ENCODE measurements at regions not wholly inside any gene's neighbourhood (a gene's known extent, or its start where the extent isn't known, plus 50 kb on each side); places are given as distances from the start of the nearest gene placed in this dataset.
"Not testable (repeated sequence)": the region's sequence is repeated elsewhere in the genome, so short reads cannot be mapped to it uniquely, and the experiment has no call there.

GRCh38 chrX:42290608-42291007 is 367.3 kb upstream of the CASK start:
- POLR2A ChIA-PET = no interaction called here

GRCh38 chrX:42289492-42290385 is 366.4 kb upstream of the CASK start:
- no peaks in the 10 kb centered on the region for H3K36me3 ChIP-seq (ENCODE audit: insufficient read depth, low read length)
- H3K4me1 Mint-ChIP-seq = peaks cover 9 to 16% (median 15%) of the 10 kb centered on the region in 3 donors
- no peaks in the 10 kb centered on the region for H3K4me1 ChIP-seq (ENCODE audit: insufficient read depth, low read length)
- DNase-seq = no peak
- no peaks in the 10 kb centered on the region for H3K27me3 Mint-ChIP-seq
- no peak overlapping the region for H3K4me3 Mint-ChIP-seq
- no peaks in the 10 kb centered on the region for H3K36me3 Mint-ChIP-seq
- no peaks in the 10 kb centered on the region for H3K9me3 Mint-ChIP-seq
- H3K27ac Mint-ChIP-seq = peak overlapping the region in 1 of 8 donors; percentile 51
- no peak overlapping the region for H3K4me3 ChIP-seq (ENCODE audit: low read length)
- no peak overlapping the region for H3K27ac ChIP-seq (ENCODE audit: low read depth, low read length)
- H3K9me3 ChIP-seq (ENCODE audit: low read length) = no peaks in the 10 kb centered on the region
- ChIA-PET CTCF (no interaction called here), POLR2A (interaction anchor here (0.7 kb wide), 1 partner anchor 270 kb away, joined by 4 read pairs; no protein-coding TSS in a partner anchor)
- H3K27me3 ChIP-seq (ENCODE audit: insufficient read depth, low read length, poor library complexity, severe bottlenecking) = no peaks in the 10 kb centered on the region

More at GRCh38 chrX:42290608-42291007, 367.3 kb upstream of the CASK start:
- H3K27ac Mint-ChIP-seq = peak overlapping the region in 1 of 8 donors; percentile 4
- H3K4me3 Mint-ChIP-seq = no peak overlapping the region
- Histone ChIP-seq H3K4me3 (ENCODE audit: low read length) (no peak overlapping the region), H3K27me3 (ENCODE audit: insufficient read depth, low read length, poor library complexity, severe bottlenecking) (no peaks in the 10 kb centered on the region), H3K36me3 (ENCODE audit: insufficient read depth, low read length) (no peaks in the 10 kb centered on the region), H3K4me1 (ENCODE audit: insufficient read depth, low read length) (no peaks in the 10 kb centered on the region), H3K27ac (ENCODE audit: low read depth, low read length) (no peak overlapping the region), H3K9me3 (ENCODE audit: low read length) (no peaks in the 10 kb centered on the region)
- H3K4me1 Mint-ChIP-seq = peaks cover 9 to 16% (median 15%) of the 10 kb centered on the region in 3 donors
- peaks cover 0 to 3% of the 10 kb centered on the region in 2 donors for H3K27me3 Mint-ChIP-seq
- no peak for DNase-seq
- CTCF ChIA-PET = no interaction called here
- H3K36me3 Mint-ChIP-seq = no peaks in the 10 kb centered on the region
- H3K9me3 Mint-ChIP-seq = no peaks in the 10 kb centered on the region

- POLR2A ChIA-PET; H3K36me3 Mint-ChIP-seq; H3K27me3 Mint-ChIP-seq; H3K36me3 ChIP-seq (ENCODE audit: insufficient read depth, low read length); H3K27ac Mint-ChIP-seq; H3K4me3 Mint-ChIP-seq; DNase-seq; H3K4me3 ChIP-seq (ENCODE audit: low read length); H3K9me3 Mint-ChIP-seq; H3K27me3 ChIP-seq (ENCODE audit: insufficient read depth, low read length, poor library complexity, severe bottlenecking); H3K27ac ChIP-seq (ENCODE audit: low read depth, low read length); CTCF ChIA-PET; H3K4me1 ChIP-seq (ENCODE audit: insufficient read depth, low read length); H3K9me3 ChIP-seq (ENCODE audit: low read length): not testable (repeated sequence)
- H3K4me1 Mint-ChIP-seq = peaks cover 5 to 13% (median 10%) of the 10 kb centered on the region in 3 donors
Measured at GRCh38 chrX:42285681-42286080, 362.3 kb upstream of the CASK start.

- H3K4me3 Mint-ChIP-seq = no peak overlapping the region
- no peak overlapping the region for H3K27ac Mint-ChIP-seq
- H3K27ac ChIP-seq (ENCODE audit: low read depth, low read length) = no peak overlapping the region
- peaks cover 0 to 2% (median 0%) of the 10 kb centered on the region in 5 donors for H3K9me3 Mint-ChIP-seq
- CTCF ChIA-PET = no interaction called here
- no peak overlapping the region for H3K4me3 ChIP-seq (ENCODE audit: low read length)
- H3K36me3 ChIP-seq (ENCODE audit: insufficient read depth, low read length) = no peaks in the 10 kb centered on the region
- H3K27me3 Mint-ChIP-seq = peaks cover 0 to 3% of the 10 kb centered on the region in 2 donors
- POLR2A ChIA-PET = no interaction called here
- no peak for DNase-seq
- H3K4me1 Mint-ChIP-seq = no peaks in the 10 kb centered on the region
- H3K36me3 Mint-ChIP-seq = no peaks in the 10 kb centered on the region
- H3K4me1 ChIP-seq (ENCODE audit: insufficient read depth, low read length) = no peaks in the 10 kb centered on the region
- H3K27me3 ChIP-seq (ENCODE audit: insufficient read depth, low read length, poor library complexity, severe bottlenecking) = no peaks in the 10 kb centered on the region
- no peaks in the 10 kb centered on the region for H3K9me3 ChIP-seq (ENCODE audit: low read length)
Measured at GRCh38 chrX:42276982-42277690, 353.8 kb upstream of the CASK start.

- Histone ChIP-seq H3K9me3 (ENCODE audit: low read length) (no peaks in the 10 kb centered on the region), H3K27ac (ENCODE audit: low read depth, low read length) (no peak overlapping the region), H3K27me3 (ENCODE audit: insufficient read depth, low read length, poor library complexity, severe bottlenecking) (no peaks in the 10 kb centered on the region), H3K36me3 (ENCODE audit: insufficient read depth, low read length) (no peaks in the 10 kb centered on the region), H3K4me3 (ENCODE audit: low read length) (no peak overlapping the region), H3K4me1 (ENCODE audit: insufficient read depth, low read length) (no peaks in the 10 kb centered on the region)
- no peak for DNase-seq
- H3K4me3 Mint-ChIP-seq = no peak overlapping the region
- POLR2A ChIA-PET = no interaction called here
- H3K9me3 Mint-ChIP-seq = peaks cover 0 to 2% (median 0%) of the 10 kb centered on the region in 5 donors
- CTCF ChIA-PET = no interaction called here
- H3K4me1 Mint-ChIP-seq = no peaks in the 10 kb centered on the region
- no peak overlapping the region for H3K27ac Mint-ChIP-seq
- peaks cover 0 to 3% of the 10 kb centered on the region in 2 donors for H3K27me3 Mint-ChIP-seq
- H3K36me3 Mint-ChIP-seq = no peaks in the 10 kb centered on the region
Measured at GRCh38 chrX:42274151-42274550, 350.8 kb upstream of the CASK start.

GRCh38 chrX:42273387-42273786 is 350.0 kb upstream of the CASK start:
- Histone ChIP-seq H3K27ac (ENCODE audit: low read depth, low read length) (no peak overlapping the region), H3K4me1 (ENCODE audit: insufficient read depth, low read length) (no peaks in the 10 kb centered on the region), H3K27me3 (ENCODE audit: insufficient read depth, low read length, poor library complexity, severe bottlenecking) (no peaks in the 10 kb centered on the region), H3K4me3 (ENCODE audit: low read length) (no peak overlapping the region), H3K36me3 (ENCODE audit: insufficient read depth, low read length) (no peaks in the 10 kb centered on the region), H3K9me3 (ENCODE audit: low read length) (no peaks in the 10 kb centered on the region)
- ChIA-PET CTCF (no interaction called here), POLR2A (no interaction called here)
- Mint-ChIP-seq H3K36me3 (no peaks in the 10 kb centered on the region), H3K4me1 (no peaks in the 10 kb centered on the region), H3K27ac (no peak overlapping the region), H3K27me3 (peaks cover 0 to 3% of the 10 kb centered on the region in 2 donors), H3K9me3 (peaks cover 0 to 2% (median 0%) of the 10 kb centered on the region in 5 donors), H3K4me3 (no peak overlapping the region)
- DNase-seq = no peak

- no peak overlapping the region for H3K27ac ChIP-seq (ENCODE audit: low read depth, low read length)
- H3K36me3 Mint-ChIP-seq = no peaks in the 10 kb centered on the region
- H3K27ac Mint-ChIP-seq = no peak overlapping the region
- peaks cover 0 to 2% (median 0%) of the 10 kb centered on the region in 5 donors for H3K9me3 Mint-ChIP-seq
- POLR2A ChIA-PET = no interaction called here
- no peak overlapping the region for H3K4me3 ChIP-seq (ENCODE audit: low read length)
- H3K27me3 Mint-ChIP-seq = peaks cover 0 to 2% of the 10 kb centered on the region in 2 donors
- H3K9me3 ChIP-seq (ENCODE audit: low read length) = no peaks in the 10 kb centered on the region
- H3K4me1 ChIP-seq (ENCODE audit: insufficient read depth, low read length) = no peaks in the 10 kb centered on the region
- no peaks in the 10 kb centered on the region for H3K4me1 Mint-ChIP-seq
- CTCF ChIA-PET = no interaction called here
- no peaks in the 10 kb centered on the region for H3K36me3 ChIP-seq (ENCODE audit: insufficient read depth, low read length)
- no peaks in the 10 kb centered on the region for H3K27me3 ChIP-seq (ENCODE audit: insufficient read depth, low read length, poor library complexity, severe bottlenecking)
- no peak for DNase-seq
- H3K4me3 Mint-ChIP-seq = no peak overlapping the region
Measured at GRCh38 chrX:42269186-42269585, 345.8 kb upstream of the CASK start.

- no peak overlapping the region for H3K4me3 ChIP-seq (ENCODE audit: low read length)
- POLR2A ChIA-PET = interaction anchor here (0.7 kb wide), 1 partner anchor 356 kb away, joined by 3 read pairs; no protein-coding TSS in a partner anchor
- Mint-ChIP-seq H3K4me1 (no peaks in the 10 kb centered on the region), H3K27ac (no peak overlapping the region), H3K4me3 (no peak overlapping the region), H3K27me3 (peaks cover 0 to 20% of the 10 kb centered on the region in 2 donors), H3K36me3 (peaks cover 0 to 16% (median 0%) of the 10 kb centered on the region in 3 donors), H3K9me3 (peaks cover 2 to 13% (median 5%) of the 10 kb centered on the region in 5 donors)
- no peak for DNase-seq
- CTCF ChIA-PET = no interaction called here
- H3K36me3 ChIP-seq (ENCODE audit: insufficient read depth, low read length) = no peaks in the 10 kb centered on the region
- no peaks in the 10 kb centered on the region for H3K4me1 ChIP-seq (ENCODE audit: insufficient read depth, low read length)
- no peaks in the 10 kb centered on the region for H3K9me3 ChIP-seq (ENCODE audit: low read length)
- H3K27ac ChIP-seq (ENCODE audit: low read depth, low read length) = no peak overlapping the region
- no peaks in the 10 kb centered on the region for H3K27me3 ChIP-seq (ENCODE audit: insufficient read depth, low read length, poor library complexity, severe bottlenecking)
Measured at GRCh38 chrX:42260854-42261253, 337.5 kb upstream of the CASK start.
